Adrenal gland (tissue), 5 donors: ENCODE measurements at regions not wholly inside any gene's neighbourhood (a gene's known extent, or its start where the extent isn't known, plus 50 kb on each side); places are given as distances from the start of the nearest gene placed in this dataset.

Experiments used
- POLR2A ChIP-seq, 2 donors: fragments of 450-650 bp; IDR thresholded peaks; one replicate each; pipeline ENCODE4 v1.6.1; 2017; ENCODE audit warnings: antibody characterized with exemption in 2 of 2, mild to moderate bottlenecking in 2 of 2, moderate library complexity in 1 of 2
- TF ChIP-seq, protein P1 (sequence below), 6 experiments: fragments of 450-650 bp in 4 of 6; fragments of 200-600 bp in 2 of 6; sonication (generic) in 1 of 6; IDR thresholded peaks; 1 replicate in 5 of 6; 2 replicates in 1 of 6; pipeline versions ENCODE4 v1.5.1 to v1.8.0; 2016 to 2021; ENCODE audit warnings: antibody characterized with exemption in 6 of 6, mild to moderate bottlenecking in 2 of 6, moderate library complexity in 1 of 6
- donor health status: DM: no; HTN: no; CAD: no.

- TF ChIP-seq, protein P1, sequence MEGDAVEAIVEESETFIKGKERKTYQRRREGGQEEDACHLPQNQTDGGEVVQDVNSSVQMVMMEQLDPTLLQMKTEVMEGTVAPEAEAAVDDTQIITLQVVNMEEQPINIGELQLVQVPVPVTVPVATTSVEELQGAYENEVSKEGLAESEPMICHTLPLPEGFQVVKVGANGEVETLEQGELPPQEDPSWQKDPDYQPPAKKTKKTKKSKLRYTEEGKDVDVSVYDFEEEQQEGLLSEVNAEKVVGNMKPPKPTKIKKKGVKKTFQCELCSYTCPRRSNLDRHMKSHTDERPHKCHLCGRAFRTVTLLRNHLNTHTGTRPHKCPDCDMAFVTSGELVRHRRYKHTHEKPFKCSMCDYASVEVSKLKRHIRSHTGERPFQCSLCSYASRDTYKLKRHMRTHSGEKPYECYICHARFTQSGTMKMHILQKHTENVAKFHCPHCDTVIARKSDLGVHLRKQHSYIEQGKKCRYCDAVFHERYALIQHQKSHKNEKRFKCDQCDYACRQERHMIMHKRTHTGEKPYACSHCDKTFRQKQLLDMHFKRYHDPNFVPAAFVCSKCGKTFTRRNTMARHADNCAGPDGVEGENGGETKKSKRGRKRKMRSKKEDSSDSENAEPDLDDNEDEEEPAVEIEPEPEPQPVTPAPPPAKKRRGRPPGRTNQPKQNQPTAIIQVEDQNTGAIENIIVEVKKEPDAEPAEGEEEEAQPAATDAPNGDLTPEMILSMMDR (IDR thresholded peaks at IDR 0.05) = no peak
- no peak for TF ChIP-seq POLR2A (IDR thresholded peaks at IDR 0.05)
Measured at GRCh38 chr13:19103140-19103539, 78.5 kb downstream of the TUBA3C start.
